ENCODE measurements at regions not wholly inside any gene's neighbourhood (a gene's known extent, or its start where the extent isn't known, plus 50 kb on each side); places are given as distances from the start of the nearest gene placed in this dataset.

DNA sequence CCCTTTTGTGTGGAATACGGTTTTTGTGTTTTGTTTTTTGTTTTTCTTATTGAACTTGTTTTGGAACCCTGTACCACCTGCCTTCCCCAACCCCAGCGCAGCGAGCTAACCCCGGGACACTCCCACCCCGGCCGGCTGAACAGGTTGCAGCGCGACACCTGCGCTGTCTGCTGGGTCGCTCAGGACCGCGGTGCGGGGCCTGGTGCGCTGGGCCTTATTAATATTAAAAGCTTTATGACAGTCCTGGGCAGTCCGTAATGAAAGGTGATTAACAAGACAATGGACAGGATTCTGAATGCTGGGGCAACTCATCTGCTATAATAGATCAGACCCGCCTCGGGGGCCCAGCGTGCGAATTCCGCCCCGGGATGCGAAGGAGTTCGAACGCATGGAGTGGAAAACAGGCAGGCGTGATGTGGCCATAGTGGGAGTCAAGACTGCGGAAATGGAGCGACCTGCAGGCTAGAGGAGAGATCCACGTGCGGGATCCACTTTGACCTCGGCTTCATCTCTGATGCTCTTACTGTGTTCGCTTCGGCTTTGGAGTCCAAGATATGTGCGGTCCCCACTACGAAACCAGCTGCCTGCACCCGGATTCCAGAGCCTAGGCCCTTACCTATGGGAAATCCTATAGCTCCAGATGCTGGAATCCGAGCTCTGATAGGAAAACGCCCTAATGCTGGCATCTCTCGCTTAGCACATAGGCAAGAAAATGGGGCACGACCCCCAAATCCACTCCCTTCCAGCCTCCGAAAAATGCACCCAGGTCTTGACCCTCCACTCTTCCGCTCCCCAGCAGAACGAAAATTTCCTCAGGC, 69.0 kb upstream of the TMEM33 start:
- Mint-ChIP-seq H3K4me3 (ENCODE audit: low read depth) (peak overlapping the region; percentile 54), H3K4me1 (ENCODE audit: low read depth) (peaks cover 5% of the 10 kb centered on the region)
- DNase-seq (ENCODE audit: low spot score, unreplicated experiment) = no peak

DNA sequence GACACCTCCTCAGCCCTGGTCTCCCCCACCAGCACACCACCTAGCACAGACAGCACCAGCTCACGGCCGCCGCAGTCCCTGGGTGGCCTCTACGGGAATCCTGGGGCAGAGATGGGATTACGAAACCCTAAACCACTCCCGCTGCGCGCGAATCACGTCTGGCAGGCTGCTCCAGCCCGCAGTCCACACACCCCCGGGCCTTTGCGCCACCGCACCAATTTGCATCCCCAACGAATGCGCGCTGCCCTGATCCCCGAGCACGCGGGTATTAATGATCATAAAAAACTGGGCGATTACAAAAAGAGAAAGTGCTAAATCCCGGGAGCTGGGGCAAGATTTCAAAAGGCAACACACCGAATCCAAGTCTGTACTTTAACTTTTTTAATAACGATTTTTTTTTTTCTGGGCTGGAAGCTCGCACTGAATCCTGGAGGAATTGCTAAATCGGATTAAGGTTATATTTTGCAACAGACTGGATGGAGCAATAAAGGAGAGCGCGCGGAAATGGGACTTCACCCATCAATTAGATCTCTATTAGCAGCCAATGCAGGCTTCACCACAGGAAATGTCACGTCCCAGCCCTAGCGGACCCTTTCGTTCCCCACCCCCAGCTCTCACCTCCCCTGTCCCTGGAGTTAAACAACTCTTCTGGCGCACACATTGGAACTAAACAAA, 69.8 kb upstream of the TMEM33 start:
- Mint-ChIP-seq H3K27me3 (peaks cover 94% of the 10 kb centered on the region), H3K36me3 (ENCODE audit: insufficient read depth) (no peaks in the 10 kb centered on the region), H3K4me1 (ENCODE audit: low read depth) (peaks cover 5% of the 10 kb centered on the region), H3K9me3 (ENCODE audit: low read depth) (no peaks in the 10 kb centered on the region), H3K27ac (no peak overlapping the region), H3K4me3 (ENCODE audit: low read depth) (no peak overlapping the region)
- TF ChIP-seq, protein P1, sequence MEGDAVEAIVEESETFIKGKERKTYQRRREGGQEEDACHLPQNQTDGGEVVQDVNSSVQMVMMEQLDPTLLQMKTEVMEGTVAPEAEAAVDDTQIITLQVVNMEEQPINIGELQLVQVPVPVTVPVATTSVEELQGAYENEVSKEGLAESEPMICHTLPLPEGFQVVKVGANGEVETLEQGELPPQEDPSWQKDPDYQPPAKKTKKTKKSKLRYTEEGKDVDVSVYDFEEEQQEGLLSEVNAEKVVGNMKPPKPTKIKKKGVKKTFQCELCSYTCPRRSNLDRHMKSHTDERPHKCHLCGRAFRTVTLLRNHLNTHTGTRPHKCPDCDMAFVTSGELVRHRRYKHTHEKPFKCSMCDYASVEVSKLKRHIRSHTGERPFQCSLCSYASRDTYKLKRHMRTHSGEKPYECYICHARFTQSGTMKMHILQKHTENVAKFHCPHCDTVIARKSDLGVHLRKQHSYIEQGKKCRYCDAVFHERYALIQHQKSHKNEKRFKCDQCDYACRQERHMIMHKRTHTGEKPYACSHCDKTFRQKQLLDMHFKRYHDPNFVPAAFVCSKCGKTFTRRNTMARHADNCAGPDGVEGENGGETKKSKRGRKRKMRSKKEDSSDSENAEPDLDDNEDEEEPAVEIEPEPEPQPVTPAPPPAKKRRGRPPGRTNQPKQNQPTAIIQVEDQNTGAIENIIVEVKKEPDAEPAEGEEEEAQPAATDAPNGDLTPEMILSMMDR (IDR thresholded peaks at IDR 0.05; ENCODE audit: unreplicated experiment) = no peak
- DNase-seq (ENCODE audit: low spot score, unreplicated experiment) = no peak

More for the DNA sequence above, 69.0 kb upstream of the TMEM33 start:
- Mint-ChIP-seq H3K27me3 (peaks cover 95% of the 10 kb centered on the region), H3K27ac (no peak overlapping the region), H3K9me3 (ENCODE audit: low read depth) (no peaks in the 10 kb centered on the region), H3K36me3 (ENCODE audit: insufficient read depth) (no peaks in the 10 kb centered on the region)
- TF ChIP-seq, protein P1 (IDR thresholded peaks at IDR 0.05; ENCODE audit: unreplicated experiment) = no peak

DNA sequence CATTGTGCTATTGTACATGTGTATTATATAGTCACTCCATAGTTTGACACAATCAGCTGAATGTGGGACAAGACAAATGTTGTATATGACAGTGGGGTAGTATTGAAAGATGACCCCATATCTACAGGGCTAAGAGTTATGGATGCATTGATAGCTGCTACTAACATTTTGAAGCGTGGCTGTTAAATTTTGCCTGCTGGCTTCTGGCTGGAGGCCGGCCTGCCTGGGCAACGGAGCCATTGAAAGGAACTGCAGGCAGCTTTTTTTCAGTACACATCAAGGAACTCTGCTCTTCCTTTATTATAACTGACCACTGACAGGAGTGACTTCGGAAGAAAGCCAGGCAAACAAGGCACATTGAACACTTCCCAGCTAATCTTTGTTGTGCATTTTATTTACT, 76.1 kb upstream of the TMEM33 start:
- Mint-ChIP-seq H3K4me1 (ENCODE audit: low read depth) (no peaks in the 10 kb centered on the region), H3K27me3 (peaks cover 90% of the 10 kb centered on the region)

DNA sequence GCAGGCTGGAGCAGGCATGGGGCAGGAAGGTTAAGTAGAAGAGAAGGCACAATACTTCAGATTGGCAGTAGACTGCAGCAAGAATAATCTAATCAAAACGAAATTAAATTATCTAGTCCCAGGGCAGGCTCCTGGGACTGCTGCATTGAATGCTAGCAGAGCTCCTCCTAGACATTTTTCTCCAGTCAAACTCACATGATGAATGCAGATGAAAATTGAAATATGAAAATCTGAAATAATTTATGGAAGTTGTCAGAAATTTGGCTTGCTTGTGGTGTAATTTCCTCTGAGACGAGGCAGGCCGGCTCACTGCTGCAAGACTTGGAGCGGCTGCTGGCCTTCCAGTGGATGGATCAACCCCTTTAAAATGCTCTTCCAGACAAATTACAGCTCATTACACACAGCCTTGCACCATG, 78.0 kb upstream of the TMEM33 start:
- peaks cover 88% of the 10 kb centered on the region for H3K27me3 Mint-ChIP-seq
- no peak overlapping the region for H3K4me3 Mint-ChIP-seq (ENCODE audit: low read depth)
- H3K36me3 Mint-ChIP-seq (ENCODE audit: insufficient read depth) = no peaks in the 10 kb centered on the region
- H3K27ac Mint-ChIP-seq = no peak overlapping the region
- DNase-seq (ENCODE audit: low spot score, unreplicated experiment) = no peak
- TF ChIP-seq, protein P1 (IDR thresholded peaks at IDR 0.05; ENCODE audit: unreplicated experiment) = no peak
- H3K4me1 Mint-ChIP-seq (ENCODE audit: low read depth) = no peaks in the 10 kb centered on the region
- no peaks in the 10 kb centered on the region for H3K9me3 Mint-ChIP-seq (ENCODE audit: low read depth)

More for the DNA sequence above, 76.1 kb upstream of the TMEM33 start:
- H3K36me3 Mint-ChIP-seq (ENCODE audit: insufficient read depth) = no peaks in the 10 kb centered on the region
- H3K4me3 Mint-ChIP-seq (ENCODE audit: low read depth) = no peak overlapping the region
- DNase-seq (ENCODE audit: low spot score, unreplicated experiment) = no peak
- H3K9me3 Mint-ChIP-seq (ENCODE audit: low read depth) = no peaks in the 10 kb centered on the region
- H3K27ac Mint-ChIP-seq = no peak overlapping the region
- TF ChIP-seq, protein P1 (IDR thresholded peaks at IDR 0.05; ENCODE audit: unreplicated experiment) = no peak

DNA sequence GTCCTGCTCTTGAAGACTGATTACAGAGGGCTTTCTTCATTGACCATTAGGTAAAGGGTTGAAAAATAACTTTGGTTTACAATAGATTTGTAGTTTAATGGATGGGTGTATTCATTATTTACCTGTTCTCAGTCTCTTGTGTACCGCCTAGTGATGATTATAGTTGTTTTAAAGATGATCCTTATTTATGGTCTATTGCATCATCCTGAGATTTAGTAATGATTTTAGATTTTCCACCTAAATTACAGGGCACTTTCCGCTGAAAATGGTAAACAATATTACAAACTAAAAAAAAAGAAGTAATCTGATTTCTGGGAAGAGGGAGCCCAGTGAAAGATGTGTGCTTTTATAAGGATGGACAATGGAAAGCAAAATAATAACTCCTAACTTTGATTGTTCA, 78.4 kb upstream of the TMEM33 start:
- no peak overlapping the region for H3K4me3 Mint-ChIP-seq (ENCODE audit: low read depth)
- H3K4me1 Mint-ChIP-seq (ENCODE audit: low read depth) = no peaks in the 10 kb centered on the region
- peaks cover 85% of the 10 kb centered on the region for H3K27me3 Mint-ChIP-seq
- no peak for DNase-seq (ENCODE audit: low spot score, unreplicated experiment)
- no peaks in the 10 kb centered on the region for H3K9me3 Mint-ChIP-seq (ENCODE audit: low read depth)
- no peaks in the 10 kb centered on the region for H3K36me3 Mint-ChIP-seq (ENCODE audit: insufficient read depth)
- TF ChIP-seq, protein P1 (IDR thresholded peaks at IDR 0.05; ENCODE audit: unreplicated experiment) = no peak
- H3K27ac Mint-ChIP-seq = no peak overlapping the region
